ENCODE measurements at regions not wholly inside any gene's neighbourhood (a gene's known extent, or its start where the extent isn't known, plus 50 kb on each side); places are given as distances from the start of the nearest gene placed in this dataset.
A peak's percentile ranks its signal among the peaks of the same experiment; 100 is the strongest.

DNA sequence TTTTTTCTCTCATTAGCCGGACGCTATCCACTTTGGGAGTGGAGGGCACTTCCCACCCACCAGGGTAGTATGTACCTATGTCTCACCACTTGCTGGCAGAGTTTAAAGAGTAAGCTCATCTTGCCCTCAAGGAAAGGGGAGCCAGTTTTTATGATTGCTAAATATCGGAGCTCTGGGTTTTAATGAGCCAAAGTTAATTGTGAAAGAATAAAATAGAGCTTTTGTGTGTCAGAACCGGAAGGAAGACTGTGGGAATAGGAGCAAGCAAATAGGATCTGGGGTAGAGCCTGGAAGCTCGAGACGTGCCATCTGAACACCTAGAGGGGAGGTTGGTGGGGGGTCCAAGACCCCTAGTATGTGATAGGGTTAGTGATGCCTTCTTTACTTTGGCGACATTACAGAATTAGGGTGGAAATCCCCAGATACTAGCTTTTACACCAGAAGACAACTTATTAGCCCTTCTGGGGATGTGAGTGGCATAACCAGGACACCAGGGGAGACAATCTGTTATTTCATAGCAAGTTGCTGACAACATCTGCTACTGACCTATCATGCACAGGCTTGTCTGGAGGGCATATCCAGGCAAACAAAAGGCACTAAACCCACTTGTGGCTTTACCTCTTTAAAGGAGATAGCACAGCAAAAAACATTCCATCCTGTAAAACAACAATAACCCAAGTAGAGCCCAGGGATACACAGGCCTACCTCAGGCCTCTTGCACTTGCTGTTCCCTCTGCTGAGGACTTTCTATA, 333.8 kb downstream of the ZNF621 start:
- no peak for DNase-seq

DNA sequence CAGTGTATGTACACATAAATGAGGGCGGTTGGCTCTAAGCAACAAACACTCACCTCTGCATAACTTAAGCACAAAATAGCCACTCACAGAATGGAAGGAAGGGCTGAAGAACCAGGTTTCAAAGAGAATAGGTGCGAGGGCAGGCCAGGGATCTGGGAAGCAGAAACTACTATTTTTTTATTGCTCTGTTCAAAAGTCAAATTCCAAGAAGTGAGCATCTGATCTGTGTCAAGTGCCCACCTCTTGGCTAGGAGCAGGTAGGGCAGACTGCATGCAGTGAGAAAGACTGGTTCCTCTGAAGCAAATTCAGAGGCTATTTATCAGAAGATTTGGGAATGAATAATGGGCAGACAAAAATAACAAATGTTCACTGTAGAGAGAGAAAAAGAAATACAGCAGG, 336.4 kb upstream of the CTNNB1 start:
- no peak for DNase-seq

DNA sequence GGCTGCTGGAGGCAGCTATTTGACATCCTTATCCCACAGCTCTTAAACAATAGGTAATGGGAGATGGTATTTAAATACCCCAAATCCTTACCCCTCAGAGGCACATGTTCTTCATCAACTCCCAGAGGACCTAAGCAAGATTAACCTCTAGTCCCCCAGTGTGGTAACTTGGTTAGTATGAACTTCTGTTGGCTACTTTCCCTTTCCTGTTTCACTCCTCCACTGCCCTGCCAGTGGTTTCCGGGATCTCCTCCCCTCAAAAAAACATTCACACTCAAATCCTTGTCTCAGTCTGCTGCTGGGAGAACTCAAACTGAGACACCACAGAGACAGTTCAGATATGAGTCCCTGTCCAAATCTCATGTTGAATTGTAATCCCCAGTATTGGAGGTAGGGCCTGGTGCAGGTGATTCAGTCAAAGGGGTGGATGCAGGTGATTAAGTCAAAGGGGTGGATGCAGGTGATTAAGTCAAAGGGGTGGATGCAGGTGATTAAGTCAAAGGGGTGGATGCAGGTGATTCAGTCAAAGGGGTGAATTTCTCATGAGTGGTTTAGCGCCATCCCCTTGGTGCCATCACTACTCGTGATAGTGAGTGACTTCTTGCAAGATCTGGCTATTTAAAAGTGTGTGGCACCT, 335.0 kb upstream of the CTNNB1 start:
- no peak for DNase-seq

DNA sequence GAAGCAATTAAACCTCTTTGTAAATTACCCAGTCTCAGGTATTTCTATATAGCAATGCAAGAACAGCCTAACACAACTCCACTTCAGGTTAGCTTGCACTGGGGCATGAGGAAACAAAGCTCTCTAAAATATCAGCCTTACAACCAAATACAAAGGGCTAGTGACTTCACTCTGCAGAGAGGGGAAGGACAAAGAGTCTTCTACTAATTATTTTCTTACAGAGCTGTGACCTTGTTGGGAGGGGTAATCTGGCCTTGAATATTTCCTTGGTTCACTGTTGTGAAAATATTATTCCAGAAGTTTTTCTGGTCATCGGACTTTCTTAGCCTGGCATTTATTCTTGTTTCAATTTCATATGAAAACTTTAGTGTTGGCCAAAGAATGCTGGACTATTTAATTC, 334.4 kb upstream of the CTNNB1 start:
- no peak for DNase-seq

DNA sequence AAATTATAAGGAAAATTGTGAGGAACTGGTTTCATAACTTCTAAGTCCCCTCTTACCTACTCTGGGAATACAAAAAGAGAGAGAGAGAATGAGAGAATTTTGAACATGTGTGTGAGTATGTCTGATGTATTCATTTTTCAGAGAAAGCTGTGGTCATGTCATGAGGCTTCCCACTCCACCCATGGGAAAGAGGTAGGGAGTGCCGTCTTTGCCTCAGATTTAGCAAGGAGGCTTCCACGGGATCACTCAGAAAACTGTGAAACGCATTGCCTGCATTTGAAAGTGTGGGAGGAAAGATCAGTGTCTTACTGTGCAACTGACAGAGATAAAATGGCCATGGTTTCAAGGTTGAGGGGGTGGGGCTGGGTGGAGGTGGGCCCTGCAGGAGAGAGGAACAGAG, 331.5 kb upstream of the CTNNB1 start:
- DNase-seq: no peak

DNA sequence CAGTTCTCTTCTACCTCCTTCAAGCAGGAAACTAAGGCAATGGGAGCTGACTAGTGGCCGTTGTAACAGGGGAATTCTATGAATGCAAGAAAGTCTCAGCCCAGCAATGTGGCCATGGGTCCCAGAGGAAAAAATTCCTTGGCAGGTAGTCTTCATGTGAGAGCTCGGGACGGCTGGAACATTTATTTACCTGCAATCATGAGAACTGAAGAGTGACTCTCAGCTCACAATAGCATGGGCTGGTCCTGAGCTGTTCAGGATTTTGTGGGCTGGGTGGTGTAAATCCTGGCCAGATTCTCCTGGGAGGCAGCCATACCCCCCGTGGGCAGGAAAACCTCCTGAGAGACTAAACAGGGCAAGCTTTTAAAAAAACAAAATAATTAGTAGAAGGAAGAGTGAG, 330.3 kb upstream of the CTNNB1 start:
- DNase-seq: no peak

DNA sequence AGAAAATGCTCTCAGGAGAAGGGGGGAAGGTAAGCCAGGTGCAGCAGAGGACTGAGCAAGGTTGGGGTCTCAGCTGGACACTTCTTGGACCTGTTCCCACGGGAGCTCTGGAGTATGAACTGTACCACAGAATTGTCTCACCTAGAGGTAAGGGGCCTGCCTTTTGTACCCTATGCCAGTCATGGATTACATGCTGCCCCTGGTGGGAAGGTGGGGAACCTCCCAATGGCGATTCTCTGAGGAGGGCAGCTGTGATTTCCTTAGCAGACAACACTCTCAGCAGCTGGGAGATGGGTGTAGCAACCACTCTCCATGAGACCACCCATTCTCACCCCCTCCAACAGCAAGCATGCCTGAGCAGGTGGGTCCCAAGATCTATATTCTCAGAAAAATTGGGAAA, 329.4 kb upstream of the CTNNB1 start:
- no peak for DNase-seq

DNA sequence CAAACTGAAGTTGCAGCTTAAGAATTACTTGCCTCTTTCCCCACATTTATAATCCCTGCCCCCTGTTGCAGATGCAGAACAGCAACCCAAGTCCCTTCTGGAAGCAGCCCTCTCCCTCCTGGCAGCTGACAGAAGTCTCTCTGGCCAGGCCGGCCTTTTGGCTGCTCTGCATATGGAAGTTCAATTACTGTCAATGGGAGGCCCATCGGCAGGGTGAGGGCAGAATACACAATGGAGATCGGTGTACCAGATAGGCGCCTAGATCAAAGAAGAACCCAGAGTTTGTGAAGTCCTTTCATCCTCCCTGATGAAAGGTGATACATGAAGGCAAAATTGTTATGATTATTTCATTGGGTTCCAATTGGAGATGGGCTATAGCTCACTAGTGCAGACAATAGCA, 327.9 kb upstream of the CTNNB1 start:
- peak in 2 of 3 donors; percentile 25 to 39 for DNase-seq

DNA sequence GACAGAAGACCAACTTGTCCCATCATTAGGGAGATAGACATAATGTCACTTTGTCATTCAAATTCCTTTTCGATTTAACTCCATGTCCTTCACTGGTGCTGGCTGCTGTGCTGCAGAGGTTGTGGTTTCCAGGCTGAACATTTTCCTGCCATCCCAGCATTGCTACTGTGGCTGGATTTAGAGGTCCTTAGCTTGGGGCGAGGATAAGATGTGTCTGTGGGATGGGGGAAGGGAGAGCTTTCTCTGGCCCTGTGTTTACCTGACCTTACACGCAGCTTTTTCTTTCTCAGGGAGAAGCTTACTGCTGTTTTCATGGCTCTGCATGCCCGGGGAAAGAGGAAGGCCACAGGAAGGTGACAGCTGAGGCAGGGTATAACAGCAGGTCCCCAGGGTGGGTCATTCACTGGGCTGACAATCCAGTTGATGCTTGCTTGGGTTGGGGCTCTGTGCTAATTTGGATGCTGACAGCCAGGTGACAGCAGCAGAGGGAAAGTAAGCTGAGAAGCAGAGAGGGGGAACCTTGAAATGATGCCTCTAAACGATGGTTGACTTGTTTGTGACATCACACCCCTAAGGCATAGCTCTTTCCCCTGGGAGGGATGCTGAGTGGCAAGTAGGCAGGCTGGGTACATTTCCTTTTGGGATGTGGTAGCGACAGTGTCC, 326.9 kb upstream of the CTNNB1 start:
- DNase-seq: no peak

DNA sequence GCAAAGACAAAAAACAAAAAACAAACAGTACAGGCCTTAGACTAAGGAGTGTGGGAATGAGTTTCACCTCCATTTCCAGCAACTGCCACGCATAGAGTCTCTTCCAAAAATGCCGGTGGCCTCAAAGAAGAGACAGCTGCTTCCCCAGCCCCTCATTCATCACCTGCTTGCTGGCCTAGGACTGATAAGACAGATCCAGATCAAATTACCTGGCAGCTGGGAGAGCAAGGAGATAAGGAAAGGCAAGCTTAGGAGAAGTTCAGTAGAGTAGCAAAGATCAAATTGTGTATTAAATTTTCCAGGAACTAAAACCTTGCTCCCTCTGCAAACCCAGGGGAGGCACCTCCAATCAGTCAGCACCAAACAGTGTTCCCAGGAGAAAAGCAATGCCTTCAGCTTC, 325.8 kb upstream of the CTNNB1 start:
- DNase-seq: no peak

DNA sequence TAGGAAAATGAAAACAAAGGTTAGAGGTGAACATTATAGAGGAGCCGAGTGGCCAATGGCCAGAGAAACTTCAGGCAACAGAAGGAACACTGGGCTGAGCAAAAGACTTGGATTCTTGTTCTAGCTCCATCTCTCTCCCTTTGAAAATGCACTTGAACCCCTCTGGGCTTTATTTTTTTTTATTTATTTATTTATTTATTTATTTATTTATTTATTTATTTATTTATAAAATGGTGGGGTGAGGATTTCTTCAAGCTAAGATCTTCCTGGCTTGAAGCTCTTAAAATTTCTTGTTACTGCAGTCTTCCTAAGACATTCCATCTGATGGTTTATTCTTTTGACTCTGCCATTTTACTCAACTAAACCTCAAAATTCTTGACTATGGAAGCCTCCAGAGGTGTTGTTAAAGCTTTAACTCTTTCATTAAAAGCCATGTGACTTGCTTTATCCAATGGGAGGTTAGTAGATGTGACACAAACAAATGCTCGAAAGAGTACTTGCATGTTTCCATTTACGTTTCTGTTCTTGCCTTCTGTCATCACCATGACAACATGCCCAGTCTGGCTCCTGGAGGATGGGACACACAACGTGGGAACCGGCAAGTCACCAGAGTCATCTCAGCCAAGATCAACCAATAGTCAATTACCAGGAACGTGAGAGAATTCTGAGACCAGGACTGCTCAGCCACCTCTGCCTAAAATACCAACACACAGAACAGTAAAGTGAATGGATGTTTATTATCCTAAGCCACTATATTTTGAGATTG, 325.2 kb upstream of the CTNNB1 start:
- DNase-seq: no peak

DNA sequence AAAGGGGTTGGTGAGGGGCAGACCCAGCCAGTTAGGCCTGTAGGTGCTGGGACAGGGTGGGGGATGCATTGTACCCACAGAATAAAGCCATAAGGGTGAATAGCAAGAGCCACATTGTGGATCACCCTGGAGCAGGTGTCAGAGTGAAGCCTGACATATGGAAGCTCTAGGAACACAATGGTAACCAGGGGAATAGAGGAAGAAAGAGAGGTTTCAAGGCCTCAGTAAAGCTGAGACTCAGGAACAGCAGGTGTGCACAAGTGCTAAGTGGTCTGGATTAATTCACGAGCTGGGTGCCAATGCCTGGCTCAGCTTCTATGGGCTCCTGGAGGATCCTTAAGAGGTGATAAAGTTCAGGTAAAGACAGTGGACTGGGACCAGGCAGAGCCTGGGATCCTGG, 323.7 kb upstream of the CTNNB1 start:
- DNase-seq: no peak

DNA sequence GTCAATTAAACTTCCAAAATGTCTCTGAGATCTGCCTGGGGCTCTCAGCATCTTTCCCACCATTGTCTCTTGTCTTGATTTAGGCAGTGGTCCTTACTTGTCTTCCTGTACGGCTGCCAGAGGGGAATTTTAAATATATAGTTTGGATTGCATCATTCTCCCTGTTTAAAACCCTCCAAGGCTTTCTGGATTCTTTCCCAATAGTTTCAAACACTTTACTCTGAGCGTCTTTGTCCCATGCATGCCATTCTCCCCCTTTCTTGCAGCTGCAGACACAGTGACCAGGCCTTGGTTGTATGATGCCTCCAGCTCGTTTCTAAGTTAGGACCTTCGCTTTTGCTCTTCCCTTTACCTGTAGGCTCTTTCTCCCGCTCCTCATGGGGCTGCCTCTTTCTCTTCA, 323.3 kb upstream of the CTNNB1 start:
- DNase-seq: no peak

DNA sequence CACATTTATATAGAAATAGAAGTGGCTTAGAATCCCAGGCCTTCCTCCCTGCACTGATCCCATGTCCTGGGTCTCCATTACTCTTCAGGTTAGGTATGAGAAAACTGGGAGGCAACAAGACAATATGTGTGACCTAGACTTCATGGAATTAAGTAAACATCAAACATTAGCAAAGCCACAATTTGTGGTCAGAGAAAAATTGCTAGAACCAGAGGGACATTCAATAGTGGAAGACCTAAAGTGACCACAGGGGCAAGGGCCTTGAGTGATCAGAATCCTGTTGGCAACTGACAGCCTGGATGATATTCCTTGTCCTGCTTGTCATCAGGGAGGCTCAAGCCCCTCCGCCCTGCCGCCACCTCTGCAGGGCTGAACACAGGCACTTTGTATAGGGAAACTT, 322.8 kb upstream of the CTNNB1 start:
- no peak for DNase-seq

DNA sequence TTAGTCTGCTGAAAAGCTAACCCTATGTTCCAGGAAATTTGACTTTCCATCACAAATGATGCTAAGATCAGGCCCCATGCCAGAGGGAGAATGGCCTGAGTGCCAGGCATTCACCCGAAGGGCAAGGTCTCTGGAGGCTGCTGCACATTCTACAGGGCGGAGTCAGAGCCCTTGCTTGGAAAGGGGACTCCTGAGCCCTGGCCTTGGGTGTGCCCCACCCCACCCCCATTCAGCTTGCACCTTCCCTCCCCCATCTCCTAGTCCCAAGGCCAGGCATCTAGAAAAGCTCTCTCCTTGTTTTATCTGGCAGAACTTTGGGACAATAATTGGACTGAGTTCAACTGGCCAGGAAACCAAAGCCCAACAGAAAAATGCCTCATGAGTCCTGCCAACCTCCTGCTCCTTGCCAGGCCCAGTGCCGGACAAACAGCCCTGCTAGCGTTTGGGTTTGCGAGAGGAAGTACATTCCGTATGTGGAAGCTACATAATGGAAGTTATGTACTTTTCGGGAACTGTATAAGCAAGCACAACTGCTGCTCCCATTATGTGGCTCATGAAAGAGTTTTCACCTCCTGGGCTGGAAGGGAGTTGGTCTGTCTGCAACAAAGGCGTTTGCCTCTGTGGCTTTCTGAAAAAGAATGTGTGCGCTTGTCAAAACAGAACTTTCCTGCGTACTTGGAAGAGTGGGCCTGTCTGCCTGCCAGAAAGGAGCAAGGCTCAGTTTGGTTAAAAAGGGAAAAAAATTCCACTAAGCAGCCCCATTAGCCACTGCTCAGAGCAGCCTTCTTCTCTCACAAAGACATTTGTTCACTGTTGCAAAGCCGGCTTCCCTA, 321.5 kb upstream of the CTNNB1 start:
- DNase-seq: peak; percentile 51 to 87 (median 77)

DNA sequence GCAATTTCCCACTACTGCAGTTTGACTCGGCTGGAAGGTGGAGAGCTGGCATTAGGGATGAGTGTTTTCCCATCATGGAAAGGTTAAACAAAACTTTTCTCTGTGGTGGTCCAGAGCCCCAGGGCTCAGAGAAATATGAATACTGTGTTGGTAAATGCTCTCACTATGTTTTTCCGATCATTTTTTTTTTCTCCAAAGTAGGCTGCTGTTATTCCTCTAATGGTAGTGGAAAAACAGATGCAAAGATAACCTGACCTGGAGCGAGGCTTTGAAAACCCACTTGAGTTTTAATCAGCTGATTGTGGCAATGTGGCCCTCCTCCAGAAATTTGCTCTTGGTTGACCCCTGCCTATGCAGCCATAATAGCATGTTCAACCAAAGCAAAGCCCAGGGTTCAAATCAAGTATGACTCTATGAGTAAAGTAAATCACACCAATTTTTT, 320.8 kb upstream of the CTNNB1 start:
- no peak for DNase-seq

DNA sequence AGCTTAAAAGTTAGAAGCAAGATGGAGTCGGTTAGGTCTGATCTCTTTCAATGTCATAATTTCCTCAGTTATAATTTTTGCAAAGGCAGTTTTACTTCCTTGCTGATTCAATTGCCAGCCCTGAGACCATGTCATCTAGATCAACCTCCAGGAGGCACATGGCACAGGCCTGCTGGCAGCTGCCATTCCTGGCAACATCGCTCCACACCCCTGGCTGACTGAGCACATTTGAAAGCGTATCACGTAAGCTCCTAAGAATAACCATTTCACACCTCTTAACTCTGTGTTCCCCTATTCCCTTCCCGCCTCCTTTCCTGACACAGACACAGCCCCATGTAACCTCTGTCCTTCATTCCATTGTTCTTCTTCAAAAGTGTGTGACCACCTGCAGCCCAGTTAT, 313.9 kb upstream of the CTNNB1 start:
- DNase-seq: no peak

DNA sequence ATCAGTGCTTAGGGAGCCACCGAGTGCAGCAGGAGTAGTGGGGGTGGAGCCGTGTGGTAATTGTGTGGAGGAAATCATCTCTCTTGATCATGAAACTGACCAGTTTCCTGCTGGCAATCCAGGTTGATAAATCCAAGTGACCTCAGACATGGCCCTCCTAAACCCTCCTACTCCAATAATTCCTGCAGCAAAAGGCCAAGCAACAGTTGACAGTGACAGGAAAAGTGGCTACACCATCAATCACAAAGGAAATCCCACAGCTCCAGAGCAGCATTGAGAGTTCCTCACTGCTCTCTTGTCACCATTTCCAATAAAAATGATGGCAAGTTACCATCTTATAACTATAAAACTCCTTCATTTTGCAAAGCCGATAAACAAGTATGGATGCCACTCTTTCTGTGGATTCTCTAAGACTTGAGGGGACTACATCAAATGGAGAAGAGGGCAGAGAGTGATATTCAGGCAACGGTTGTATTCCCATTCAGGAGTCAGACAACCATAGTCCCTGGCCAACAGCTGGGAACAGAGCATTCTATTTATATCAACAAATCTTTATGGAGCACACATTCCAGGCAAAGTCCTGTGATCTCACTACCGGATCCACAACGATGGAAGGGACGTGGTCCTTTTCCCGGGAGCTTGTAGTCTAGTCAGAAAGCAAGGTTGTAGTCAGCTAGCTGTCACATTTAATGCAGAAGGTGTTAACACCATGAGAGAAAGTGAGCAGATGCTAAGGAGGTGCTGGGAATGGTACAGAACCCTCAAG, 312.5 kb upstream of the CTNNB1 start:
- DNase-seq: no peak

DNA sequence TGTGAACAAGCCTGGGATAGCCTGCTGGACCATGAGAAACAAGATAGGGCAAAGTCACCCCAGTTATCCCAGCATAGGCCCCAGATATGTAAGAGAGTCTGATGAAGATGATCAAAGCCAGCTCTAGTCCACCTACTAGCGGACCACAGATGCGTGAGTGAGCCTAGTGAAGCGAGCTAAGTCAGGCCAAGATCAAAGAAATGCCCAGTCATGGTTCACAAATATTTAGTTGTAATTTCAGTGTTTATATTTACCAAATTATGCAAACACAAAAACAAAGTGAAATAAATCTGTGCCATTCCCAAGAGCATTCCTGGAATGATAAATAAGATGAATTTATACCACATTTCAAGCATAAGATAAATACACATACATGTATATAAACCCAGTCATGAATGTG, 308.1 kb upstream of the CTNNB1 start:
- DNase-seq: no peak

DNA sequence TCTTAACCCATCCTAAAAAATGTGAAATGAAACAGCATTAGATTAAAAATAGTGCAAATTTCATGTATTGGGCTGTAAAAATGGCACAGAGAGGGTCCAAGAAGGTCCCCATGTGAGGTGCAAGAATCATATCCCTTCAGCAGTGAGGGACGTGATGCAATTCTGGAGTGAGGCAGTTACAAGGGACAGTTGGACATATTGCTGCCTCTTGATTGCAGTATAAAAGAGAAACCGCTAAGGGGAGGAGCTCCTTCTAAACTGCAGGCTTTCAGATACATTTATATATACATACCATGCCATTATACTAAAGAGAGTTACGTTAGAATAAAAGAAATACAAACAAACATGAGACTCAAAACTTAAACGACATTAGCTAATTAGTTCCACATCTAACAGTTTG, 304.2 kb upstream of the CTNNB1 start:
- DNase-seq: no peak

DNA sequence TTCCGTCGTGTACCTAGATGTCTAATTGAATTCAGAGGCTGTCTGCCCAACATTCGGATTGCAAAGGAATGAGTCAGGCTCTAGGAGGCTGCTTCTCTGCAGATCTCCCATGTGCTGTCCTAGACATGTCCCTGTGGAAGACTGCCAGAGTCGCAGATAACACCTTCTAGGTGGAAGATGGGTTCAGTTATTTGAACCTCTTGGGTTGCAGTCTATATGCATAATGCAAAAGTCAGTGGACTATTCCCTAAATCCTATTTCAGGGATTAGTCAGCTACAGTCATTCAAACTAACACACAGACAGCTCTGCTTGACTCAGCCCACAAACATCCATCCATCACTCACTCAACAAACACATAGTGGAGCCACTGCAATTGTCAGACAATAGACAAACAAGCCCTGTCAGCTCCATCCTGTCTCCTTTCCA, 300.0 kb upstream of the CTNNB1 start:
- DNase-seq: no peak
